ENCODE measurements at regions not wholly inside any gene's neighbourhood (a gene's known extent, or its start where the extent isn't known, plus 50 kb on each side); places are given as distances from the start of the nearest gene placed in this dataset.

- DNase-seq (ENCODE audit: low read depth, low spot score): no peak
- ChIA-PET CTCF (no interaction called here), POLR2A (no interaction called here)
- Histone ChIP-seq H3K27me3 (ENCODE audit: control insufficient read depth, insufficient read depth, low read length) (no peaks in the 10 kb centered on the region), H3K27ac (ENCODE audit: low read depth, low read length) (no peak overlapping the region), H3K9me3 (ENCODE audit: control insufficient read depth, insufficient read depth, low read length) (no peaks in the 10 kb centered on the region), H3K4me3 (ENCODE audit: low read depth, low read length) (no peak overlapping the region)
- TF ChIP-seq CTCF (IDR thresholded peaks at IDR 0.05; ENCODE audit: low read depth, low read length): no peak
Observed at GRCh38 chr1:68551459-68551858, 54.6 kb upstream of the DEPDC1 start.

GRCh38 chr1:68558321-68559026 is 61.6 kb upstream of the DEPDC1 start:
- no peak for DNase-seq (ENCODE audit: low read depth, low spot score)
- ChIA-PET POLR2A (no interaction called here), CTCF (no interaction called here)
- H3K27ac ChIP-seq (ENCODE audit: low read depth, low read length): no peak overlapping the region
- no peaks in the 10 kb centered on the region for H3K9me3 ChIP-seq (ENCODE audit: control insufficient read depth, insufficient read depth, low read length)
- no peak for TF ChIP-seq CTCF (IDR thresholded peaks at IDR 0.05; ENCODE audit: low read depth, low read length)
- no peak overlapping the region for H3K4me3 ChIP-seq (ENCODE audit: low read depth, low read length)
- H3K27me3 ChIP-seq (ENCODE audit: control insufficient read depth, insufficient read depth, low read length): no peaks in the 10 kb centered on the region

- CTCF ChIA-PET: no interaction called here
- POLR2A ChIA-PET: no interaction called here
- TF ChIP-seq CTCF (IDR thresholded peaks at IDR 0.05; ENCODE audit: low read depth, low read length): no peak
- DNase-seq (ENCODE audit: low read depth, low spot score): no peak
- Histone ChIP-seq H3K4me3 (ENCODE audit: low read depth, low read length) (no peak overlapping the region), H3K27ac (ENCODE audit: low read depth, low read length) (no peak overlapping the region), H3K9me3 (ENCODE audit: control insufficient read depth, insufficient read depth, low read length) (no peaks in the 10 kb centered on the region), H3K27me3 (ENCODE audit: control insufficient read depth, insufficient read depth, low read length) (no peaks in the 10 kb centered on the region)
Observed at GRCh38 chr1:68565923-68566322, 69.0 kb upstream of the DEPDC1 start.

GRCh38 chr1:68570871-68571270 is 74.0 kb upstream of the DEPDC1 start:
- Histone ChIP-seq H3K27ac (ENCODE audit: low read depth, low read length) (no peak overlapping the region), H3K27me3 (ENCODE audit: control insufficient read depth, insufficient read depth, low read length) (peaks cover 2% of the 10 kb centered on the region), H3K4me3 (ENCODE audit: low read depth, low read length) (no peak overlapping the region), H3K9me3 (ENCODE audit: control insufficient read depth, insufficient read depth, low read length) (no peaks in the 10 kb centered on the region)
- ChIA-PET CTCF (no interaction called here), POLR2A (no interaction called here)
- TF ChIP-seq CTCF (IDR thresholded peaks at IDR 0.05; ENCODE audit: low read depth, low read length): no peak
- DNase-seq (ENCODE audit: low read depth, low spot score): no peak

GRCh38 chr1:68571454-68572235 is 74.8 kb upstream of the DEPDC1 start:
- Histone ChIP-seq H3K4me3 (ENCODE audit: low read depth, low read length) (no peak overlapping the region), H3K27me3 (ENCODE audit: control insufficient read depth, insufficient read depth, low read length) (peaks cover 2% of the 10 kb centered on the region), H3K9me3 (ENCODE audit: control insufficient read depth, insufficient read depth, low read length) (no peaks in the 10 kb centered on the region), H3K27ac (ENCODE audit: low read depth, low read length) (no peak overlapping the region)
- DNase-seq (ENCODE audit: low read depth, low spot score): no peak
- no peak for TF ChIP-seq CTCF (IDR thresholded peaks at IDR 0.05; ENCODE audit: low read depth, low read length)
- ChIA-PET POLR2A (no interaction called here), CTCF (no interaction called here)
